ENCODE measurements at regions not wholly inside any gene's neighbourhood (a gene's known extent, or its start where the extent isn't known, plus 50 kb on each side); places are given as distances from the start of the nearest gene placed in this dataset.

DNA sequence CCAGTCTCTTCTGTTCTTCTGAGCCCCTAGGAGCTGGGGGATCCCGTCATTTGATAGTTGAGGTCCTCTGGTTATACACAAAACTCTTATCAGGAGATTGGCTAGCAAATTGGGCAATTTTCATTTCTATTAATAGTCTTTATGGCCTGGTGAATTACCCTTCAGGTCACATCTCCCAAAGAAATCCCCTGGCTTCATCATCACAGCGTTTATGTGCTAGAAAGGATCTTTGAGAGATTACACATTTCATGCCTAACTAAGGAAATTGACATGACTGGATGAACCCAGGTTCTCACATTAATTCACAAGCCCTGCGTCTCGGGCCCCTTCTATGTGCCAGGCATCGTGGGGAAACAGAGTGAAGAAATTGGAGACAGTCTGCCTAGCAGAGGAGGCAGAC, 227.4 kb upstream of the PROK2 start:
- H3K9me3 ChIP-seq (replicated peaks) = no peaks in the 10 kb centered on the region
- intact Hi-C loops (cut with micrococcal nuclease) = no loop called here
- no peak overlapping the region for H3K4me3 ChIP-seq
- no peak for DNase-seq
- no peak overlapping the region for H3K27ac ChIP-seq (replicated peaks)
- H3K27me3 ChIP-seq (ENCODE audit: low read depth) = peaks cover 16% of the 10 kb centered on the region
- no peaks in the 10 kb centered on the region for H3K36me3 ChIP-seq
- TF ChIP-seq, protein P1, sequence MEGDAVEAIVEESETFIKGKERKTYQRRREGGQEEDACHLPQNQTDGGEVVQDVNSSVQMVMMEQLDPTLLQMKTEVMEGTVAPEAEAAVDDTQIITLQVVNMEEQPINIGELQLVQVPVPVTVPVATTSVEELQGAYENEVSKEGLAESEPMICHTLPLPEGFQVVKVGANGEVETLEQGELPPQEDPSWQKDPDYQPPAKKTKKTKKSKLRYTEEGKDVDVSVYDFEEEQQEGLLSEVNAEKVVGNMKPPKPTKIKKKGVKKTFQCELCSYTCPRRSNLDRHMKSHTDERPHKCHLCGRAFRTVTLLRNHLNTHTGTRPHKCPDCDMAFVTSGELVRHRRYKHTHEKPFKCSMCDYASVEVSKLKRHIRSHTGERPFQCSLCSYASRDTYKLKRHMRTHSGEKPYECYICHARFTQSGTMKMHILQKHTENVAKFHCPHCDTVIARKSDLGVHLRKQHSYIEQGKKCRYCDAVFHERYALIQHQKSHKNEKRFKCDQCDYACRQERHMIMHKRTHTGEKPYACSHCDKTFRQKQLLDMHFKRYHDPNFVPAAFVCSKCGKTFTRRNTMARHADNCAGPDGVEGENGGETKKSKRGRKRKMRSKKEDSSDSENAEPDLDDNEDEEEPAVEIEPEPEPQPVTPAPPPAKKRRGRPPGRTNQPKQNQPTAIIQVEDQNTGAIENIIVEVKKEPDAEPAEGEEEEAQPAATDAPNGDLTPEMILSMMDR (IDR thresholded peaks at IDR 0.05; ENCODE audit: borderline replicate concordance) = no peak
- peaks cover 4% of the 10 kb centered on the region for H3K4me1 ChIP-seq

DNA sequence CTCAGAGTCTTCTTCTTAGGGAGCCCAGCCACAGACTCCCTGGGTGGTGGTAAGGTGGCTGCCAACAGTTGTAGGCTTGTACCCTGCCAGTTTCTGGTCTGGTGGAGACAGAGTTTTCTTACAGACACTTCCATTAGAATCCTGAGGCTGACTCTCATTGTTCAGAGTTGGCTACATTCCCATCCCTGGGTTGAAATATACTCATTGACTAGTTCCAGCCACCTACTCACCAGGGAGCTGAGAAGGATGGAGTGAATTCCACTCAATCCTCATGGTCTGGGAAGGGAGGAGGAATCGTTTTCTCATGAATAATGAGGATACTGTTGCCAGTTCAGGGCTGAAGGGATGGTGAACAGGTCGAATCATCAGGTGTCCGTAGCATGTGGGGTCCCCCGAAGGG, 226.5 kb upstream of the PROK2 start:
- H3K27ac ChIP-seq (replicated peaks) = no peak overlapping the region
- intact Hi-C loops (cut with micrococcal nuclease) = no loop called here
- no peaks in the 10 kb centered on the region for H3K4me1 ChIP-seq
- no peaks in the 10 kb centered on the region for H3K9me3 ChIP-seq (replicated peaks)
- H3K27me3 ChIP-seq (ENCODE audit: low read depth) = peaks cover 16% of the 10 kb centered on the region
- H3K36me3 ChIP-seq = no peaks in the 10 kb centered on the region
- H3K4me3 ChIP-seq = no peak overlapping the region
- TF ChIP-seq, protein P1 (IDR thresholded peaks at IDR 0.05; ENCODE audit: borderline replicate concordance) = no peak
- DNase-seq = no peak

DNA sequence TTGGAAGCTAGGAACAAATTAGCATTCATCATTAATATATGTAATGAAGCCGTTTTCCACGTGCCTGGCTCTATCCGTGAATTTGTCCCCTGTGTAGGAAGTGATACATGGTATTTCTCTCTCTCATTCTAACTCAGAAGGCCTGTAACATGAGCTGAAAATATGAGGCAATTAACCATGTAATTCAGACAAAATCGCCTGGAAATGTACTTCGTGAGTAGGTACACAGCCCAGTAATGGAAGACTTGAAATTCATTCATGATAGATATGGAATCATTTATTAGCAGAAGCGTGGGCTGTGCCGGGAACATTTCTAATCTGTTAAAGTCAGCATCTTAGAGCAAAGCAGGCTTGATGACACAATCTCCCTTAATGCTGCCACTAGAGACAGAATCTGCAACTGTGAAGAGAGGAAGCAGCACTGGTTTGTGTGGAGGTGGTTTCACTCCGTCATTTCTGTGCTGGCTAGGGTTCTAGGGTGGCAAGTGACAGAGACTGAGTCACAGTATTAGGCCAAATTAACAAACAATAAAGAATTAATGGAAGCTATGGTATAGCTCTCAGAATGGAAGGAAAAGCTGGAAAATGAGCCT, 225.0 kb upstream of the PROK2 start:
- no peak overlapping the region for H3K27ac ChIP-seq (replicated peaks)
- intact Hi-C loops (cut with micrococcal nuclease) = no loop called here
- TF ChIP-seq, protein P1 (IDR thresholded peaks at IDR 0.05; ENCODE audit: borderline replicate concordance) = no peak

DNA sequence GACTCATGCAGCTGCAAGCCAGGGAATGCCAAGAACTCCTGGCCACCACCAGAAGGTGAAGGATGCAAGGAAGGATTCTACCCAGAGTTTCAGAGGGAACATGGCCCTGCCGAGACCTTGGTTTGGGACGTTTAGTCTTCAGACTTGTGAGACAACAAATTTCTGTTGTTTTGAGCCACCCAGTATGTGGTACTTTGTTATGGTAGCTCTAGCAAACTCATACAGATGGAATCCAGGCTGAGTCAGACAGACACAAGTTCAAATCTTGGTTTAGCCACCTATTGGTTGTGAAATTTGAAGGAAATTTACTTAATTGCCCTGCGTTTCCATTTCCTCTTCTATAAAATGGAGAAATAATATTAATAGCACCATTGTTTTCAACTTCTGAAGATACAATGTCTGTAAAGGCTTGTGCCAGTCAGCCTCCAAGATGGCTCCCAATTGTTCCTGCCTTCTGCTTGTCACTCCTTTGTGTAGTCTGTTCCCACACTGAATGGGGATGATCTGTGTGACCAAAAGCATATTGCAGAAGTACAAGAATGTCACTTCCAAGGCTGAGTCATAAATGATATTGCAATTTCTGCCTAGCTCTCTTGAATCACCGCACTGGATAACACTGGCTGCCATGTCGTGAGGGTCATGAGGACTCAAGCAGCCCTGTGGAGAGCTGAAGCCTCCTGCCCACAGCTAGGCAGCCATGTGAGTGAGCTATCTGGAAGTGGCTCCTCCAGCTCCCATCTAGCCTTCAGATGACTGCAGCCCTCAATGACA, 223.5 kb upstream of the PROK2 start:
- H3K36me3 ChIP-seq = no peaks in the 10 kb centered on the region
- no peaks in the 10 kb centered on the region for H3K9me3 ChIP-seq (replicated peaks)
- H3K4me1 ChIP-seq = no peaks in the 10 kb centered on the region
- no peak overlapping the region for H3K27ac ChIP-seq (replicated peaks)
- no peak overlapping the region for H3K4me3 ChIP-seq
- intact Hi-C loops (cut with micrococcal nuclease) = no loop called here
- H3K27me3 ChIP-seq (ENCODE audit: low read depth) = peaks cover 25% of the 10 kb centered on the region
- DNase-seq = no peak
- TF ChIP-seq, protein P1 (IDR thresholded peaks at IDR 0.05; ENCODE audit: borderline replicate concordance) = no peak

More for the DNA sequence above, 225.0 kb upstream of the PROK2 start:
- H3K4me1 ChIP-seq = no peaks in the 10 kb centered on the region
- no peak overlapping the region for H3K4me3 ChIP-seq
- DNase-seq = no peak
- H3K27me3 ChIP-seq (ENCODE audit: low read depth) = peaks cover 16% of the 10 kb centered on the region
- H3K9me3 ChIP-seq (replicated peaks) = no peaks in the 10 kb centered on the region
- no peaks in the 10 kb centered on the region for H3K36me3 ChIP-seq

DNA sequence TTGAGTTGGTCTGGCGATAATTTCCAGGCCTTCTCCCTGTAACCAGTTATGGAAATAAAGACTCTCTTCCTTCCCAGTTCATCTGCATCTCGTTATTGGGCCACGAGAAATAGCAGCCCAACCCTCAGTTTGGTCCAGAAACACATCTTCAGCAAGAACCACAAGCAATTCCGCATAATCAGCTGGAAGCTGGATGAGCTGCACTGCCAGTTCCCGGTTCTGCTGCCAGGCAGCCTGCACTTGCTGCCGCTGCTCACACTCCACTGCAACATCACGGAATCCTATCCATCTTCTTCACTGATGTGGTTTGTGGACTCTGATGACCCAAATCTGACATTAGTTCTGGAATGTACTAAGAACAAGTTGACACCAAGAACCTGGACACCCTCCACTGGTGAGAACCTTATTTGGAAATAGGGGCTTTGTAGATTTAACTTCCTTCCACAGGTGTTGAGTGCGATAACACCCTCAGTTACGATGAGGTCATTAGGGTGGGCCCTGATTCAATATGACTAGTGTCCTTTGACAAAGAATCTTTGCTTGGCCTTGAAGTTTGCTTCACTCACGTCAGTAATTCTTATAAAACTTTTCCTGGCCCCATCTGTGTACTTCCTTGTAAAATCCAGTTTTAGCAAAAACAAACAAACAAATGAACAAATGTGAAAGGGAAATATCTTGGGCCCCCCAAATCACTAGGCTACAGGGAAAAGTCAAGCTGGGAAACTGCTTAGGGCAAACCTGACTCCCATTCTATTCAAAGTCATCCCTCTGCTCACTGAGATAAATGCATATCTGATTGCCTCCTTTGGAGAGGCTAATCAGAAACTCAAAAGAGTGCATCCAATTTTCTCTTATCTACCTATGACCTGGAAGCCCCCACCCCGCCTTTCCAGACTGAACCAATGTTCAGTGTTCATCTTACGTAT, 221.9 kb upstream of the PROK2 start:
- Histone ChIP-seq H3K36me3 (no peaks in the 10 kb centered on the region), H3K4me3 (no peak overlapping the region), H3K9me3 (replicated peaks) (no peaks in the 10 kb centered on the region), H3K4me1 (no peaks in the 10 kb centered on the region), H3K27me3 (ENCODE audit: low read depth) (peaks cover 32% of the 10 kb centered on the region), H3K27ac (replicated peaks) (no peak overlapping the region)
- intact Hi-C loops (cut with micrococcal nuclease) = no loop called here
- TF ChIP-seq, protein P1 (IDR thresholded peaks at IDR 0.05; ENCODE audit: borderline replicate concordance) = no peak
- no peak for DNase-seq
